ENCODE measurements at regions not wholly inside any gene's neighbourhood (a gene's known extent, or its start where the extent isn't known, plus 50 kb on each side); places are given as distances from the start of the nearest gene placed in this dataset.

- TF ChIP-seq POLR2AphosphoS5 (IDR thresholded peaks at IDR 0.05): no peak
- TF ChIP-seq CTCF (IDR thresholded peaks at IDR 0.05): no peak
Measured at GRCh38 chr20:16175322-16175961, 397.8 kb downstream of the KIF16B start.
